ENCODE measurements at regions not wholly inside any gene's neighbourhood (a gene's known extent, or its start where the extent isn't known, plus 50 kb on each side); places are given as distances from the start of the nearest gene placed in this dataset.
"Not testable (repeated sequence)": the region's sequence is repeated elsewhere in the genome, so short reads cannot be mapped to it uniquely, and the experiment has no call there.

- ATAC-seq (no peak), DNase-seq (no peak)
- Mint-ChIP-seq H3K9me3 (peaks cover 4% of the 10 kb centered on the region), H3K4me3 (no peak overlapping the region), H3K27me3 (peaks cover 2% of the 10 kb centered on the region), H3K36me3 (ENCODE audit: low read depth) (no peaks in the 10 kb centered on the region), H3K4me1 (no peaks in the 10 kb centered on the region), H3K27ac (no peak overlapping the region)
Measured at GRCh38 chr4:52420330-52420729, 238.8 kb downstream of the USP46 start.

- ATAC-seq, result no peak
- H3K4me1 Mint-ChIP-seq, result no peaks in the 10 kb centered on the region
- H3K36me3 Mint-ChIP-seq (ENCODE audit: low read depth), result no peaks in the 10 kb centered on the region
- H3K27ac Mint-ChIP-seq, result no peak overlapping the region
- DNase-seq, result no peak
- H3K4me3 Mint-ChIP-seq, result no peak overlapping the region
- peaks cover 4% of the 10 kb centered on the region for H3K9me3 Mint-ChIP-seq
- peaks cover 2% of the 10 kb centered on the region for H3K27me3 Mint-ChIP-seq
Measured at GRCh38 chr4:52421811-52422213, 237.3 kb downstream of the USP46 start.

- no peak for ATAC-seq
- Mint-ChIP-seq H3K27ac (no peak overlapping the region), H3K27me3 (no peaks in the 10 kb centered on the region), H3K4me1 (no peaks in the 10 kb centered on the region), H3K9me3 (peaks cover 1% of the 10 kb centered on the region), H3K36me3 (ENCODE audit: low read depth) (no peaks in the 10 kb centered on the region), H3K4me3 (no peak overlapping the region)
- no peak for DNase-seq
Measured at GRCh38 chr4:52423967-52424366, 235.1 kb downstream of the USP46 start.

- Mint-ChIP-seq H3K27ac (no peak overlapping the region), H3K4me1 (no peaks in the 10 kb centered on the region), H3K27me3 (no peaks in the 10 kb centered on the region), H3K4me3 (no peak overlapping the region), H3K9me3 (no peaks in the 10 kb centered on the region), H3K36me3 (ENCODE audit: low read depth) (no peaks in the 10 kb centered on the region)
- ATAC-seq (no peak), DNase-seq (no peak)
Measured at GRCh38 chr4:52425751-52426326, 233.3 kb downstream of the USP46 start.

GRCh38 chr4:52431410-52431809 is 227.7 kb downstream of the USP46 start:
- Mint-ChIP-seq H3K27ac (no peak overlapping the region), H3K4me3 (no peak overlapping the region), H3K9me3 (no peaks in the 10 kb centered on the region), H3K27me3 (no peaks in the 10 kb centered on the region), H3K4me1 (no peaks in the 10 kb centered on the region), H3K36me3 (ENCODE audit: low read depth) (no peaks in the 10 kb centered on the region)
- ATAC-seq, result no peak
- no peak for DNase-seq

GRCh38 chr4:52431869-52432268 is 227.2 kb downstream of the USP46 start:
- no peaks in the 10 kb centered on the region for H3K9me3 Mint-ChIP-seq
- H3K4me3 Mint-ChIP-seq, result no peak overlapping the region
- no peaks in the 10 kb centered on the region for H3K36me3 Mint-ChIP-seq (ENCODE audit: low read depth)
- H3K27ac Mint-ChIP-seq, result no peak overlapping the region
- DNase-seq, result no peak
- H3K4me1 Mint-ChIP-seq, result no peaks in the 10 kb centered on the region
- no peak for ATAC-seq
- H3K27me3 Mint-ChIP-seq, result no peaks in the 10 kb centered on the region

- not testable (repeated sequence) for H3K4me3 Mint-ChIP-seq; H3K27me3 Mint-ChIP-seq; ATAC-seq; H3K9me3 Mint-ChIP-seq; H3K36me3 Mint-ChIP-seq (ENCODE audit: low read depth); DNase-seq; H3K27ac Mint-ChIP-seq; H3K4me1 Mint-ChIP-seq
Measured at GRCh38 chr4:52442524-52442923, 216.6 kb downstream of the USP46 start.

GRCh38 chr4:52472444-52472843 is 186.7 kb downstream of the USP46 start:
- no peak overlapping the region for H3K27ac Mint-ChIP-seq
- peaks cover 3% of the 10 kb centered on the region for H3K9me3 Mint-ChIP-seq
- no peak overlapping the region for H3K4me3 Mint-ChIP-seq
- H3K4me1 Mint-ChIP-seq, result no peaks in the 10 kb centered on the region
- no peaks in the 10 kb centered on the region for H3K36me3 Mint-ChIP-seq (ENCODE audit: low read depth)
- ATAC-seq, result no peak
- peaks cover 2% of the 10 kb centered on the region for H3K27me3 Mint-ChIP-seq
- no peak for DNase-seq

GRCh38 chr4:52477191-52477780 is 181.8 kb downstream of the USP46 start:
- Mint-ChIP-seq H3K4me3 (no peak overlapping the region), H3K36me3 (ENCODE audit: low read depth) (no peaks in the 10 kb centered on the region), H3K9me3 (no peaks in the 10 kb centered on the region), H3K4me1 (no peaks in the 10 kb centered on the region), H3K27me3 (peaks cover 4% of the 10 kb centered on the region), H3K27ac (no peak overlapping the region)
- no peak for ATAC-seq
- DNase-seq, result no peak

- Mint-ChIP-seq H3K4me3 (no peak overlapping the region), H3K36me3 (ENCODE audit: low read depth) (no peaks in the 10 kb centered on the region), H3K4me1 (no peaks in the 10 kb centered on the region), H3K27ac (no peak overlapping the region), H3K9me3 (no peaks in the 10 kb centered on the region), H3K27me3 (peaks cover 6% of the 10 kb centered on the region)
- DNase-seq (no peak), ATAC-seq (no peak)
Measured at GRCh38 chr4:52483186-52483890, 175.8 kb downstream of the USP46 start.

GRCh38 chr4:52507774-52508173 is 151.3 kb downstream of the USP46 start:
- Mint-ChIP-seq H3K9me3 (peaks cover 3% of the 10 kb centered on the region), H3K36me3 (ENCODE audit: low read depth) (no peaks in the 10 kb centered on the region), H3K27me3 (peaks cover 10% of the 10 kb centered on the region), H3K27ac (no peak overlapping the region), H3K4me1 (no peaks in the 10 kb centered on the region), H3K4me3 (no peak overlapping the region)
- DNase-seq, result no peak
- ATAC-seq, result no peak

- Mint-ChIP-seq H3K4me3 (no peak overlapping the region), H3K27ac (no peak overlapping the region), H3K27me3 (peaks cover 4% of the 10 kb centered on the region), H3K9me3 (peaks cover 6% of the 10 kb centered on the region), H3K4me1 (no peaks in the 10 kb centered on the region), H3K36me3 (ENCODE audit: low read depth) (no peaks in the 10 kb centered on the region)
- DNase-seq (no peak), ATAC-seq (no peak)
Measured at GRCh38 chr4:52510939-52511565, 148.0 kb downstream of the USP46 start.

GRCh38 chr4:52511825-52512224 is 147.3 kb downstream of the USP46 start:
- H3K27ac Mint-ChIP-seq, result no peak overlapping the region
- no peaks in the 10 kb centered on the region for H3K4me1 Mint-ChIP-seq
- peaks cover 6% of the 10 kb centered on the region for H3K9me3 Mint-ChIP-seq
- H3K27me3 Mint-ChIP-seq, result peaks cover 4% of the 10 kb centered on the region
- H3K36me3 Mint-ChIP-seq (ENCODE audit: low read depth), result no peaks in the 10 kb centered on the region
- no peak for ATAC-seq
- H3K4me3 Mint-ChIP-seq, result no peak overlapping the region
- no peak for DNase-seq

- ATAC-seq, result no peak
- no peak for DNase-seq
- no peaks in the 10 kb centered on the region for H3K4me1 Mint-ChIP-seq
- peaks cover 3% of the 10 kb centered on the region for H3K9me3 Mint-ChIP-seq
- H3K27ac Mint-ChIP-seq, result no peak overlapping the region
- no peaks in the 10 kb centered on the region for H3K36me3 Mint-ChIP-seq (ENCODE audit: low read depth)
- H3K27me3 Mint-ChIP-seq, result peaks cover under 1% of the 10 kb centered on the region
- H3K4me3 Mint-ChIP-seq, result no peak overlapping the region
Measured at GRCh38 chr4:52512291-52512690, 146.8 kb downstream of the USP46 start.

- not testable (repeated sequence) for H3K36me3 Mint-ChIP-seq (ENCODE audit: low read depth); H3K27ac Mint-ChIP-seq; H3K9me3 Mint-ChIP-seq; DNase-seq; H3K4me1 Mint-ChIP-seq; ATAC-seq; H3K4me3 Mint-ChIP-seq
- peaks cover 15% of the 10 kb centered on the region for H3K27me3 Mint-ChIP-seq
Measured at GRCh38 chr4:52522093-52522492, 137.0 kb downstream of the USP46 start.
